WTC11 (cell line): ENCODE measurements at regions not wholly inside any gene's neighbourhood (a gene's known extent, or its start where the extent isn't known, plus 50 kb on each side); places are given as distances from the start of the nearest gene placed in this dataset.
"Not testable (repeated sequence)": the region's sequence is repeated elsewhere in the genome, so short reads cannot be mapped to it uniquely, and the experiment has no call there.

Source experiments
- ATAC-seq: fragments of 200-7000 bp; cut with Tn5 transposase; 2 replicates; pipeline ENCODE4 v1.10.0; 2021; ENCODE audit warnings: mild to moderate bottlenecking, moderate library complexity
- CTCF ChIA-PET: fragments of 300-600 bp; sonication (Branson Sonifier 250); formaldehyde crosslinking; loops from one replicate; lab custom pipeline; 2021; ENCODE audit warnings: antibody characterized with exemption; lab: Charles Lee
- POLR2A ChIA-PET: fragments of 350-600 bp; sonication (Branson Sonifier 250); formaldehyde crosslinking; loops from one replicate; lab custom pipeline; 2021; ENCODE audit warnings: antibody characterized with exemption; lab: Charles Lee
- DNase-seq: peaks from one replicate; pipeline ENCODE4 v3.0.0; 2021; ENCODE audit warnings: low spot score
- H3K27ac Mint-ChIP-seq: 2 replicates; pipeline ENCODE4 v1.8.0; 2021; ENCODE audit warnings: mixed read lengths
- H3K27me3 Mint-ChIP-seq: 2 replicates; pipeline ENCODE4 v1.8.0; 2021; ENCODE audit warnings: low read depth, mild to moderate bottlenecking, moderate library complexity, mixed read lengths
- H3K36me3 Mint-ChIP-seq: 2 replicates; pipeline ENCODE4 v1.8.0; 2021; ENCODE audit warnings: mixed read lengths
- H3K4me1 Mint-ChIP-seq: 2 replicates; pipeline ENCODE4 v1.8.0; 2022; ENCODE audit warnings: mixed read lengths
- H3K4me3 Mint-ChIP-seq: 2 replicates; pipeline ENCODE4 v1.8.0; 2021; ENCODE audit warnings: mild to moderate bottlenecking, moderate library complexity, mixed read lengths
- H3K9me3 Mint-ChIP-seq: 2 replicates; pipeline ENCODE4 v1.8.0; 2021; ENCODE audit warnings: mixed read lengths
- AFF4 ChIP-seq: sonication (generic); formaldehyde crosslinking; IDR thresholded peaks from 2 replicates; pipeline ENCODE4 v1.8.1; 2023; ENCODE audit warnings: mild to moderate bottlenecking, missing genetic modification reagents, borderline replicate concordance
- ATF6 ChIP-seq: sonication (generic); formaldehyde crosslinking; IDR thresholded peaks from 2 replicates; pipeline ENCODE4 v1.8.1; 2023; ENCODE audit warnings: mild to moderate bottlenecking, missing genetic modification reagents
- ELF4 ChIP-seq: sonication (generic); formaldehyde crosslinking; IDR thresholded peaks from 2 replicates; pipeline ENCODE4 v1.8.1; 2022; ENCODE audit warnings: low read depth, mild to moderate bottlenecking, moderate library complexity, missing genetic modification reagents
- GABPB1 ChIP-seq: sonication (generic); formaldehyde crosslinking; IDR thresholded peaks from 2 replicates; pipeline ENCODE4 v1.8.1; 2023; ENCODE audit warnings: mild to moderate bottlenecking, missing genetic modification reagents
- IRF1 ChIP-seq: sonication (generic); formaldehyde crosslinking; IDR thresholded peaks from 2 replicates; pipeline ENCODE4 v1.8.0; 2023; ENCODE audit warnings: missing genetic modification reagents
- MXD4 ChIP-seq: fragments of 250-450 bp; sonication (Bioruptor Pico); IDR thresholded peaks from 2 replicates; pipeline ENCODE4 v1.8.0; 2021; ENCODE audit warnings: mild to moderate bottlenecking, moderate library complexity, borderline replicate concordance
- NFE2L1 ChIP-seq: sonication (generic); formaldehyde crosslinking; IDR thresholded peaks from 2 replicates; pipeline ENCODE4 v1.8.1; 2023; ENCODE audit warnings: missing genetic modification reagents
- NFYB ChIP-seq: sonication (generic); formaldehyde crosslinking; conservative IDR thresholded peaks from 2 replicates; pipeline ENCODE4 v1.8.0; 2022; ENCODE audit warnings: low read depth, missing genetic modification reagents
- NR3C1 ChIP-seq: sonication (generic); formaldehyde crosslinking; conservative IDR thresholded peaks from 2 replicates; pipeline ENCODE4 v1.8.1; 2023; ENCODE audit warnings: low read depth, mild to moderate bottlenecking, missing genetic modification reagents
- OVOL2 ChIP-seq: fragments of 250-450 bp; sonication (Bioruptor Pico); IDR thresholded peaks from 2 replicates; pipeline ENCODE4 v1.9.0; 2021; ENCODE audit warnings: mild to moderate bottlenecking, borderline replicate concordance
- PRRX2 ChIP-seq: fragments of 250-450 bp; sonication (Bioruptor Pico); IDR thresholded peaks from 2 replicates; pipeline ENCODE4 v1.8.0; 2021; ENCODE audit warnings: mild to moderate bottlenecking
- RELA ChIP-seq: sonication (generic); formaldehyde crosslinking; IDR thresholded peaks from 2 replicates; pipeline ENCODE4 v1.8.1; 2022; ENCODE audit warnings: missing genetic modification reagents, mild to moderate bottlenecking, borderline replicate concordance
- SMAD4 ChIP-seq: sonication (generic); formaldehyde crosslinking; IDR thresholded peaks from 2 replicates; pipeline ENCODE4 v1.8.0; 2022; ENCODE audit warnings: mild to moderate bottlenecking, missing genetic modification reagents
- TP53 ChIP-seq: sonication (generic); formaldehyde crosslinking; IDR thresholded peaks from 2 replicates; pipeline ENCODE4 v1.8.1; 2023; ENCODE audit warnings: mild to moderate bottlenecking, missing genetic modification reagents
- ZNF232 ChIP-seq: sonication (generic); formaldehyde crosslinking; IDR thresholded peaks from 2 replicates; pipeline ENCODE4 v1.8.0; 2022; ENCODE audit warnings: mild to moderate bottlenecking, missing genetic modification reagents
- ZNF281 ChIP-seq: sonication (generic); formaldehyde crosslinking; IDR thresholded peaks from 2 replicates; pipeline ENCODE4 v1.8.0; 2023; ENCODE audit warnings: mild to moderate bottlenecking, missing genetic modification reagents
- ZNF671 ChIP-seq: fragments of 250-450 bp; sonication (Bioruptor Pico); IDR thresholded peaks from 2 replicates; pipeline ENCODE4 v1.8.0; 2021; ENCODE audit warnings: mild to moderate bottlenecking
- ZSCAN18 ChIP-seq: fragments of 250-450 bp; sonication (Bioruptor Pico); IDR thresholded peaks from 2 replicates; pipeline ENCODE4 v2.1.2; 2022; ENCODE audit warnings: mild to moderate bottlenecking, moderate library complexity

GRCh38 chr1:30652152-30652841 is 71.1 kb downstream of the MATN1 start:
- H3K4me1 Mint-ChIP-seq = peaks cover 9% of the 10 kb centered on the region
- peaks cover 7% of the 10 kb centered on the region; the same call in 1 of the 2 replicates for H3K9me3 Mint-ChIP-seq
- H3K27me3 Mint-ChIP-seq = peaks cover 11% of the 10 kb centered on the region
- TF ChIP-seq IRF1 (CRISPR knock-in tag) (no peak), AFF4 (CRISPR knock-in tag) (no peak), NR3C1 (CRISPR knock-in tag) (no peak), GABPB1 (CRISPR knock-in tag) (no peak), ZNF232 (CRISPR knock-in tag) (no peak), TP53 (CRISPR knock-in tag) (no peak), MXD4 (CRISPR knock-in tag) (no peak)
- H3K27ac Mint-ChIP-seq = peak overlapping the region; percentile 86; the same call in 1 of the 2 replicates
- POLR2A ChIA-PET = no interaction called here
- CTCF ChIA-PET = no interaction called here
- peak; percentile 32; the same call in 1 of the 2 replicates for ATAC-seq
- H3K36me3 Mint-ChIP-seq = peaks cover 10% of the 10 kb centered on the region
- H3K4me3 Mint-ChIP-seq = no peak overlapping the region
- no peak for DNase-seq

- H3K27me3 Mint-ChIP-seq = peaks cover 11% of the 10 kb centered on the region
- H3K27ac Mint-ChIP-seq, ATAC-seq, H3K4me3 Mint-ChIP-seq, H3K4me1 Mint-ChIP-seq, DNase-seq, POLR2A ChIA-PET, H3K9me3 Mint-ChIP-seq: not testable (repeated sequence)
- peaks cover 10% of the 10 kb centered on the region for H3K36me3 Mint-ChIP-seq
- CTCF ChIA-PET = interaction anchor here (0.6 kb wide), 1 partner anchor 76 kb away, joined by 4 read pairs; no protein-coding TSS in a partner anchor
These were observed 72.0 kb downstream of the MATN1 start for GRCh38 chr1:30651395-30651794.

GRCh38 chr1:30650968-30651320 is 72.4 kb downstream of the MATN1 start:
- ChIA-PET POLR2A (interaction anchor here (0.6 kb wide), 1 partner anchor 1422 kb away, joined by 6 read pairs; the partner anchor contains the start of gene TMEM39B), CTCF (interaction anchor here (0.6 kb wide), 1 partner anchor 76 kb away, joined by 4 read pairs; no protein-coding TSS in a partner anchor)
- no peak for TF ChIP-seq OVOL2 (CRISPR knock-in tag)
- no peak for TF ChIP-seq PRRX2 (CRISPR knock-in tag)
- TF ChIP-seq SMAD4 = no peak
- TF ChIP-seq ZSCAN18 = no peak
- TF ChIP-seq ZNF281 (CRISPR knock-in tag) = no peak
- no peak for TF ChIP-seq ATF6 (CRISPR knock-in tag)
- TF ChIP-seq NFE2L1 (CRISPR knock-in tag) = no peak
- no peak for TF ChIP-seq NFYB (CRISPR knock-in tag)
- TF ChIP-seq ZNF671 (CRISPR knock-in tag) = no peak
- no peak for TF ChIP-seq ELF4
- no peak for TF ChIP-seq RELA (CRISPR knock-in tag)
- no peak overlapping the region for H3K4me3 Mint-ChIP-seq
- H3K9me3 Mint-ChIP-seq = peaks cover 7% of the 10 kb centered on the region; the same call in 1 of the 2 replicates
- H3K36me3 Mint-ChIP-seq = peaks cover 10% of the 10 kb centered on the region
- H3K27me3 Mint-ChIP-seq = peaks cover 11% of the 10 kb centered on the region
- no peak for DNase-seq
- no peak for ATAC-seq
- H3K27ac Mint-ChIP-seq = no peak overlapping the region
- H3K4me1 Mint-ChIP-seq = peaks cover 9% of the 10 kb centered on the region
